ENCODE measurements at regions not wholly inside any gene's neighbourhood (a gene's known extent, or its start where the extent isn't known, plus 50 kb on each side); places are given as distances from the start of the nearest gene placed in this dataset.

- TF ChIP-seq, protein P1, sequence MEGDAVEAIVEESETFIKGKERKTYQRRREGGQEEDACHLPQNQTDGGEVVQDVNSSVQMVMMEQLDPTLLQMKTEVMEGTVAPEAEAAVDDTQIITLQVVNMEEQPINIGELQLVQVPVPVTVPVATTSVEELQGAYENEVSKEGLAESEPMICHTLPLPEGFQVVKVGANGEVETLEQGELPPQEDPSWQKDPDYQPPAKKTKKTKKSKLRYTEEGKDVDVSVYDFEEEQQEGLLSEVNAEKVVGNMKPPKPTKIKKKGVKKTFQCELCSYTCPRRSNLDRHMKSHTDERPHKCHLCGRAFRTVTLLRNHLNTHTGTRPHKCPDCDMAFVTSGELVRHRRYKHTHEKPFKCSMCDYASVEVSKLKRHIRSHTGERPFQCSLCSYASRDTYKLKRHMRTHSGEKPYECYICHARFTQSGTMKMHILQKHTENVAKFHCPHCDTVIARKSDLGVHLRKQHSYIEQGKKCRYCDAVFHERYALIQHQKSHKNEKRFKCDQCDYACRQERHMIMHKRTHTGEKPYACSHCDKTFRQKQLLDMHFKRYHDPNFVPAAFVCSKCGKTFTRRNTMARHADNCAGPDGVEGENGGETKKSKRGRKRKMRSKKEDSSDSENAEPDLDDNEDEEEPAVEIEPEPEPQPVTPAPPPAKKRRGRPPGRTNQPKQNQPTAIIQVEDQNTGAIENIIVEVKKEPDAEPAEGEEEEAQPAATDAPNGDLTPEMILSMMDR (conservative IDR thresholded peaks at IDR 0.05 in 1 of 2, IDR thresholded peaks at IDR 0.05 in 1 of 2; ENCODE audit: extremely low read depth in 1 of 2, insufficient read depth in 1 of 2, low read depth in 1 of 2, low read length in 2 of 2): no peak
- no peak for TF ChIP-seq EZH2 (IDR thresholded peaks at IDR 0.05; ENCODE audit: borderline replicate concordance, low read length)
Observed at GRCh38 chr6:117126213-117126612, 139.1 kb upstream of the VGLL2 start.
